Fibroblast of the aortic adventitia (primary cell): ENCODE measurements at regions not wholly inside any gene's neighbourhood (a gene's known extent, or its start where the extent isn't known, plus 50 kb on each side); places are given as distances from the start of the nearest gene placed in this dataset.

ENCODE experiments used
- DNase-seq: peaks from one replicate; pipeline ENCODE4 v3.0.0-alpha.2; 2010; ENCODE audit warnings: low read depth
- H3K4me3 ChIP-seq: 2 replicates; pipeline ENCODE4 v1.5.1; 2011; ENCODE audit warnings: low read depth, mild to moderate bottlenecking, control low read depth, low read length, moderate library complexity
- TF ChIP-seq, protein P1 (sequence below): IDR thresholded peaks from 2 replicates; pipeline ENCODE4 v1.5.1; 2011; ENCODE audit warnings: mild to moderate bottlenecking, low read length, control low read depth, inconsistent platforms; ENCODE audit not compliant: insufficient read depth

DNA sequence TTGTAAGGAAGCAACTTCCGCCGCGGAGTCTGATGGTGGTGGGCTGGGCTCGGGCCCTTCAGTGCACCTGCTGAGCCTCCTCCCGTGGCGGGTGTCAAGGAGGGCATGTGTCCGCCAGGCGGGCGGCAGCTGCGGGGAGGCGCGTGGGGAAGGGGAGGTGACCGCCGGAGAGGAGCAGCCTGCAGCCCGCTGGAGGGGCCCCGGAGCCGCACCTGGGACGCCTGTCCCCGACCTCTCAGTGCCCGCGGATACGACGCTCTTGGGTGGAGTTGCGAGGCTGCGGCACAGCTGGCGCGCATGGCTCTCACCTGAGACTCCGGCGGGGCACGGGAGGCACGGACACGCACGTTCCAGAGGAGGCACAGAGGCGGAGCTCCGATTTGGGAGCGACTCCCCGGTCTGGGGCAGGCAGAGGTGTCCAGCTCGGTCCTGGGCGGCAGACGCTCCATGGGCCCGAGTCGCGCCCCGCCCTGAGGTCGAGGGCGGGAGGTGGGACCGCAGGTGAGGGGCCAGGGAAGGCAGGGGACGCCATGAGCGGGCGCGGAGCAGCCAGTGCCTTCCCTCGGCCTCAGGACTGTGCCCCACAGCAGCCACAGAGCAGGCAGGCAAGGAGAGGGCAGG is 50.2 kb upstream of the PRR20G start:
- no peak overlapping the region for H3K4me3 ChIP-seq
- no peak for DNase-seq
- TF ChIP-seq, protein P1, sequence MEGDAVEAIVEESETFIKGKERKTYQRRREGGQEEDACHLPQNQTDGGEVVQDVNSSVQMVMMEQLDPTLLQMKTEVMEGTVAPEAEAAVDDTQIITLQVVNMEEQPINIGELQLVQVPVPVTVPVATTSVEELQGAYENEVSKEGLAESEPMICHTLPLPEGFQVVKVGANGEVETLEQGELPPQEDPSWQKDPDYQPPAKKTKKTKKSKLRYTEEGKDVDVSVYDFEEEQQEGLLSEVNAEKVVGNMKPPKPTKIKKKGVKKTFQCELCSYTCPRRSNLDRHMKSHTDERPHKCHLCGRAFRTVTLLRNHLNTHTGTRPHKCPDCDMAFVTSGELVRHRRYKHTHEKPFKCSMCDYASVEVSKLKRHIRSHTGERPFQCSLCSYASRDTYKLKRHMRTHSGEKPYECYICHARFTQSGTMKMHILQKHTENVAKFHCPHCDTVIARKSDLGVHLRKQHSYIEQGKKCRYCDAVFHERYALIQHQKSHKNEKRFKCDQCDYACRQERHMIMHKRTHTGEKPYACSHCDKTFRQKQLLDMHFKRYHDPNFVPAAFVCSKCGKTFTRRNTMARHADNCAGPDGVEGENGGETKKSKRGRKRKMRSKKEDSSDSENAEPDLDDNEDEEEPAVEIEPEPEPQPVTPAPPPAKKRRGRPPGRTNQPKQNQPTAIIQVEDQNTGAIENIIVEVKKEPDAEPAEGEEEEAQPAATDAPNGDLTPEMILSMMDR, result no peak
